ENCODE measurements at regions not wholly inside any gene's neighbourhood (a gene's known extent, or its start where the extent isn't known, plus 50 kb on each side); places are given as distances from the start of the nearest gene placed in this dataset.

DNA sequence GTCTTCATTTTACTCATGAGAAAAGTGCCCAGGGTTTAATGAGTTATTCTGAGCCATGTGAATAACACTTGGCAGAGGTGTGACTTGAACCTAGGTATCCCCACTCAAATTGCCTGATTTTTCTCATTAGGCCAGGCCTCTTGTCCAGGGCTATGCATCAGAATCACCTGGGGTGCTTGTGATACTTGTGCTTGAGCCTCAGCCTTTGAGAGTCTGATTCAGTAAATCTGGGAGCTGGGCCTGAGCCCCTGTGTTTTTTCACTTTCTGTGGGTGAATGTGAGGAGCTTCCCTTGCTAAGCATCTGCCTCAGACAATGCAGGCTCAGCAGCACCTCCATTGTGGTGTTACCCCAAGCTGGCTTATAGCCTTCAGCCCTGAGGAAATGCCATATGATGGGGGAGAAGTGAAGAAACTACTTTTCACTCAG, 127.1 kb downstream of the S1PR1 start:
- TF ChIP-seq CSRNP3 (CRISPR knock-in tag; IDR thresholded peaks at IDR 0.05): no peak
- no peak for TF ChIP-seq ZFP30 (CRISPR knock-in tag; IDR thresholded peaks at IDR 0.05)
- no peak for TF ChIP-seq BACH2 (CRISPR knock-in tag; IDR thresholded peaks at IDR 0.05; ENCODE audit: borderline replicate concordance)
- ATAC-seq: no peak

- TF ChIP-seq ZNF565 (CRISPR knock-in tag; conservative IDR thresholded peaks at IDR 0.05; ENCODE audit: low read depth): no peak
- no peak for TF ChIP-seq GLIS3 (CRISPR knock-in tag; IDR thresholded peaks at IDR 0.05)
- ATAC-seq: no peak
These were observed 127.7 kb downstream of the S1PR1 start for GRCh38 chr1:101364370-101365120.

DNA sequence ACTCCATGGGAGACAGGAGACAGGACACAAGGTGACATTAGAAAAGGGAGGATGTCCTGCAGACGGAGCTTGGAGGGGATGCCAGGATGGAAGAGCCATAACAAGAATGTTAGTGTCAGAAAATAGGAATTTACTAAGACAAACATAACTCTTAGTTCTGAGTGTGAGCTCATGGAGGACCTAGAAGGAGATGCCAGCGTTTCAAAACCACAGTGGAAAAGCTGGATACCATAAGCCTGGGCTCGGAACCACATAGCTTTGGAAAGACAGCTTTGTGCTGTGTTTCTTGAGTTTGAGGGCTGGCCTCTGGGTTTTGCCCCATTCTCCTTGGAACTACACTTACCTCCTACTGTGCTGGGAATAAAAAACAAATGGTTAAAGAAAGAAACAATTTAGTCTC, 128.4 kb downstream of the S1PR1 start:
- ATAC-seq: peak; percentile 25; the same call in 1 of the 3 replicates
- TF ChIP-seq, protein P1, sequence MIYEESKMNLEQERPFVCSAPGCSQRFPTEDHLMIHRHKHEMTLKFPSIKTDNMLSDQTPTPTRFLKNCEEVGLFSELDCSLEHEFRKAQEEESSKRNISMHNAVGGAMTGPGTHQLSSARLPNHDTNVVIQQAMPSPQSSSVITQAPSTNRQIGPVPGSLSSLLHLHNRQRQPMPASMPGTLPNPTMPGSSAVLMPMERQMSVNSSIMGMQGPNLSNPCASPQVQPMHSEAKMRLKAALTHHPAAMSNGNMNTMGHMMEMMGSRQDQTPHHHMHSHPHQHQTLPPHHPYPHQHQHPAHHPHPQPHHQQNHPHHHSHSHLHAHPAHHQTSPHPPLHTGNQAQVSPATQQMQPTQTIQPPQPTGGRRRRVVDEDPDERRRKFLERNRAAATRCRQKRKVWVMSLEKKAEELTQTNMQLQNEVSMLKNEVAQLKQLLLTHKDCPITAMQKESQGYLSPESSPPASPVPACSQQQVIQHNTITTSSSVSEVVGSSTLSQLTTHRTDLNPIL (CRISPR knock-in tag; IDR thresholded peaks at IDR 0.05; ENCODE audit: low read depth): no peak
- TF ChIP-seq ZNF8 (CRISPR knock-in tag; IDR thresholded peaks at IDR 0.05): no peak
- TF ChIP-seq OSR1 (CRISPR knock-in tag; IDR thresholded peaks at IDR 0.05): no peak
- no peak for TF ChIP-seq TCF4 (CRISPR knock-in tag; IDR thresholded peaks at IDR 0.05; ENCODE audit: borderline replicate concordance)
- TF ChIP-seq CSRNP3 (CRISPR knock-in tag; IDR thresholded peaks at IDR 0.05): no peak
- TF ChIP-seq SNAI2 (CRISPR knock-in tag; IDR thresholded peaks at IDR 0.05): no peak

- TF ChIP-seq PPARA (CRISPR knock-in tag; IDR thresholded peaks at IDR 0.05; ENCODE audit: borderline replicate concordance): no peak
- no peak for TF ChIP-seq ZNF565 (CRISPR knock-in tag; conservative IDR thresholded peaks at IDR 0.05; ENCODE audit: low read depth)
- TF ChIP-seq ZFP3 (CRISPR knock-in tag; IDR thresholded peaks at IDR 0.05): no peak
- TF ChIP-seq, protein P2, sequence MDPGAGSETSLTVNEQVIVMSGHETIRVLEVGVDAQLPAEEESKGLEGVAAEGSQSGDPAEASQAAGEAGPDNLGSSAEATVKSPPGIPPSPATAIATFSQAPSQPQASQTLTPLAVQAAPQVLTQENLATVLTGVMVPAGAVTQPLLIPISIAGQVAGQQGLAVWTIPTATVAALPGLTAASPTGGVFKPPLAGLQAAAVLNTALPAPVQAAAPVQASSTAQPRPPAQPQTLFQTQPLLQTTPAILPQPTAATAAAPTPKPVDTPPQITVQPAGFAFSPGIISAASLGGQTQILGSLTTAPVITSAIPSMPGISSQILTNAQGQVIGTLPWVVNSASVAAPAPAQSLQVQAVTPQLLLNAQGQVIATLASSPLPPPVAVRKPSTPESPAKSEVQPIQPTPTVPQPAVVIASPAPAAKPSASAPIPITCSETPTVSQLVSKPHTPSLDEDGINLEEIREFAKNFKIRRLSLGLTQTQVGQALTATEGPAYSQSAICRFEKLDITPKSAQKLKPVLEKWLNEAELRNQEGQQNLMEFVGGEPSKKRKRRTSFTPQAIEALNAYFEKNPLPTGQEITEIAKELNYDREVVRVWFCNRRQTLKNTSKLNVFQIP (CRISPR knock-in tag; IDR thresholded peaks at IDR 0.05; ENCODE audit: borderline replicate concordance, low read depth): no peak
- no peak for TF ChIP-seq SNAI2 (CRISPR knock-in tag; IDR thresholded peaks at IDR 0.05)
- no peak for TF ChIP-seq ARNTL (CRISPR knock-in tag; IDR thresholded peaks at IDR 0.05; ENCODE audit: borderline replicate concordance, low read depth)
- TF ChIP-seq, protein P3, sequence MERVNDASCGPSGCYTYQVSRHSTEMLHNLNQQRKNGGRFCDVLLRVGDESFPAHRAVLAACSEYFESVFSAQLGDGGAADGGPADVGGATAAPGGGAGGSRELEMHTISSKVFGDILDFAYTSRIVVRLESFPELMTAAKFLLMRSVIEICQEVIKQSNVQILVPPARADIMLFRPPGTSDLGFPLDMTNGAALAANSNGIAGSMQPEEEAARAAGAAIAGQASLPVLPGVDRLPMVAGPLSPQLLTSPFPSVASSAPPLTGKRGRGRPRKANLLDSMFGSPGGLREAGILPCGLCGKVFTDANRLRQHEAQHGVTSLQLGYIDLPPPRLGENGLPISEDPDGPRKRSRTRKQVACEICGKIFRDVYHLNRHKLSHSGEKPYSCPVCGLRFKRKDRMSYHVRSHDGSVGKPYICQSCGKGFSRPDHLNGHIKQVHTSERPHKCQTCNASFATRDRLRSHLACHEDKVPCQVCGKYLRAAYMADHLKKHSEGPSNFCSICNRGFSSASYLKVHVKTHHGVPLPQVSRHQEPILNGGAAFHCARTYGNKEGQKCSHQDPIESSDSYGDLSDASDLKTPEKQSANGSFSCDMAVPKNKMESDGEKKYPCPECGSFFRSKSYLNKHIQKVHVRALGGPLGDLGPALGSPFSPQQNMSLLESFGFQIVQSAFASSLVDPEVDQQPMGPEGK (CRISPR knock-in tag; IDR thresholded peaks at IDR 0.05; ENCODE audit: borderline replicate concordance): no peak
- no peak for TF ChIP-seq ZNF8 (CRISPR knock-in tag; IDR thresholded peaks at IDR 0.05)
- ATAC-seq: no peak
These were observed 129.1 kb downstream of the S1PR1 start for GRCh38 chr1:101365878-101366277.

GRCh38 chr1:101366513-101367215, 129.8 kb downstream of the S1PR1 start:
- ATAC-seq: peak; percentile 42; the same call in 1 of the 3 replicates
- no peak for TF ChIP-seq ZFP3 (CRISPR knock-in tag; IDR thresholded peaks at IDR 0.05)
- no peak for TF ChIP-seq CSRNP3 (CRISPR knock-in tag; IDR thresholded peaks at IDR 0.05)
- TF ChIP-seq ZNF565 (CRISPR knock-in tag; conservative IDR thresholded peaks at IDR 0.05; ENCODE audit: low read depth): no peak
- no peak for TF ChIP-seq ZFP30 (CRISPR knock-in tag; IDR thresholded peaks at IDR 0.05)
- TF ChIP-seq SNAI2 (CRISPR knock-in tag; IDR thresholded peaks at IDR 0.05): no peak
- TF ChIP-seq, protein P2 (CRISPR knock-in tag; IDR thresholded peaks at IDR 0.05; ENCODE audit: borderline replicate concordance, low read depth): no peak
- no peak for TF ChIP-seq BACH2 (CRISPR knock-in tag; IDR thresholded peaks at IDR 0.05; ENCODE audit: borderline replicate concordance)
- TF ChIP-seq CSDC2 (CRISPR knock-in tag; IDR thresholded peaks at IDR 0.05): no peak
- TF ChIP-seq ZC3H10 (CRISPR knock-in tag; IDR thresholded peaks at IDR 0.05): no peak
- no peak for TF ChIP-seq ESRRG (CRISPR knock-in tag; IDR thresholded peaks at IDR 0.05)
- TF ChIP-seq ISL1 (CRISPR knock-in tag; IDR thresholded peaks at IDR 0.05): no peak
- TF ChIP-seq ARNTL (CRISPR knock-in tag; IDR thresholded peaks at IDR 0.05; ENCODE audit: borderline replicate concordance, low read depth): no peak
